ENCODE measurements at regions not wholly inside any gene's neighbourhood (a gene's known extent, or its start where the extent isn't known, plus 50 kb on each side); places are given as distances from the start of the nearest gene placed in this dataset.

DNA sequence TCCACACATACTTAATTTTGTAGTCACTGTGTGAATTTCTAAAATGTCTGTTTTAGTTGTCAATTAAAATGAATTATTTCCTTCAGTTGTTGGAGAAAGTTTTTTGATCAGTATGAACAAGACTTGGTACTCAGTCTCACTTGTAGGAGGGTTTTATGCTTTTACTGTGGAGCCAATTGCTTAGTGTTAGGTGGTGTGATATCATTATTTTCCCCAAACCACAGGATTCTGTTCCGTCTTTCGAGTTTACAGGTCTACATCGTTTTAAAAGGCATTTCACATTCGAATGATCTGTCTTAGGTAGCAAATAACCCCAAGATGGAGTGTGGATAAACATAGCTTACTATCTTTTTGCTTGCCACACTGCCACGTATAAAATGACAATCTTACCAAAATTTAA, 803.1 kb downstream of the SATB2 start:
- DNase-seq (ENCODE audit: low read depth in 4 of 6, low spot score in 6 of 6): peak in 1 of 6 donors; percentile 39
- H3K4me3 ChIP-seq (ENCODE audit: low read depth, low read length): no peak overlapping the region
- no peaks in the 10 kb centered on the region for H3K27me3 ChIP-seq (ENCODE audit: control insufficient read depth, insufficient read depth, low read length)
- no peaks in the 10 kb centered on the region for H3K4me1 ChIP-seq (ENCODE audit: control insufficient read depth, insufficient read depth, low read length)
- H3K27ac ChIP-seq (ENCODE audit: low read depth, low read length): no peak overlapping the region
- no peaks in the 10 kb centered on the region for H3K36me3 ChIP-seq (ENCODE audit: control insufficient read depth, insufficient read depth, low read length)
- no CpG with 5 or more reads among the region's 5 CpGs for WGBS (ENCODE audit: insufficient coverage)
- no peaks in the 10 kb centered on the region for H3K9me3 ChIP-seq (ENCODE audit: control insufficient read depth, insufficient read depth, low read length)

DNA sequence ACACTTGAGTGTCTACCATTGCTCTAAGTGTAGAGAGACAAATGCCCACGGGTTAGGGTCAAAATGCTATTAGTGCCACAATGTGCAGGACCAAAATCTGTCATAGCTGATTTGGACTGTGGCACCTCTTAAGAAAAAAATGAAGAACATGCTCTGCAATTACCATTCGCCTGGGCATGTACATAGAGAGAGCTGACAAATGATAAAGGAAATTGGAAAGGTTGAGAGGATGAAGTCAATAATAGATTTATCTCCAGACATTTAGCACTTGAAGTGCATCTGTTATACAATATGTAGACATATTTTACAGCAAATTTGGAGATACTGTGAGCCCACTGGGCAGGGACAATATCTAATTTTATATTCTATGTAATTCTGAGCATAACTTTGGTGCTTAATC, 804.4 kb downstream of the SATB2 start:
- no peak overlapping the region for H3K27ac ChIP-seq (ENCODE audit: low read depth, low read length)
- H3K4me3 ChIP-seq (ENCODE audit: low read depth, low read length): no peak overlapping the region
- no peaks in the 10 kb centered on the region for H3K4me1 ChIP-seq (ENCODE audit: control insufficient read depth, insufficient read depth, low read length)
- WGBS (ENCODE audit: insufficient coverage): 60% methylated on average over 1 of the region's 2 CpGs
- no peaks in the 10 kb centered on the region for H3K9me3 ChIP-seq (ENCODE audit: control insufficient read depth, insufficient read depth, low read length)
- no peaks in the 10 kb centered on the region for H3K36me3 ChIP-seq (ENCODE audit: control insufficient read depth, insufficient read depth, low read length)
- H3K27me3 ChIP-seq (ENCODE audit: control insufficient read depth, insufficient read depth, low read length): no peaks in the 10 kb centered on the region
- DNase-seq (ENCODE audit: low read depth in 4 of 6, low spot score in 6 of 6): peak in 1 of 6 donors; percentile 67

DNA sequence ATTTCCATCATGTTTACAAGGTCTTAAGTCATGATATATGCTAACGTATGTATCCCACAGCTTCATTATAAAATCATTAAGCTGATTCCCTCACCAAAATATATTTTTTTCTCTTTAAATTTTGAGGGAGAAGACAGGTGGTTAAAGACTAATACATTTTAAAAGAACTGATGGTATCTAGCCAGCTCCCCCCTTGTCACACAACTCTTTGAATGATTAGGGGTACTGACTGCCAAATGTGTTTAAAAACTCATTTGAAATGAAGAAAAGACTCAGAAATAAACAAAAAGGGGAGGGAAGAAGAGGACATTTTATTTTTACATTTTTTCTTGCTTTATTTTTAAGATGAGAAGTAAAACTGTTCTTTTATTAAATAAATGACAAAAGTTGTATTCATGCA, 805.3 kb downstream of the SATB2 start:
- WGBS (ENCODE audit: insufficient coverage): no CpG with 5 or more reads among the region's 1 CpG

DNA sequence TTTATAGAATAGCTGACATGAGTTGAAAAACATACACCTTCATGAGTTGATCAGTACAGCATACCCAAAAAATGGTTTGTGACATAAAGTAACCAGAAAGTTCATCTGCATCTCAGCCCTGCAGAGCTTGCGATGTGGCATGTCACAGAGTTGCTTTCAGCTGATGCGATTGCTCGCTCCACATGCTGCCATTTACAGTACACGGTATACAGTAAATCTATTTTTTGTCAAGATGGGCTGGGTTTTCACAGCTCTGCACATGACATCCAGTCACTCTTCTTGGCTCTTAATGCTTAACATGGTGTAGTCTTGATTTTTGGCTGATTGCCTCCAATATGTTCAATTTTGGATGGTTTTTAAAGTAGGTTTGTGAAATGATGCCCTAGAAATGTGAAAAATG, 811.9 kb downstream of the SATB2 start:
- no peak overlapping the region for H3K4me3 ChIP-seq (ENCODE audit: low read depth, low read length)
- H3K36me3 ChIP-seq (ENCODE audit: control insufficient read depth, insufficient read depth, low read length): no peaks in the 10 kb centered on the region
- no peaks in the 10 kb centered on the region for H3K4me1 ChIP-seq (ENCODE audit: control insufficient read depth, insufficient read depth, low read length)
- DNase-seq (ENCODE audit: low read depth in 4 of 6, low spot score in 6 of 6): peak in 1 of 6 donors; percentile 55
- WGBS (ENCODE audit: insufficient coverage): 100% methylated on average over 2 of the region's 4 CpGs
- no peak overlapping the region for H3K27ac ChIP-seq (ENCODE audit: low read depth, low read length)
- no peaks in the 10 kb centered on the region for H3K9me3 ChIP-seq (ENCODE audit: control insufficient read depth, insufficient read depth, low read length)
- H3K27me3 ChIP-seq (ENCODE audit: control insufficient read depth, insufficient read depth, low read length): no peaks in the 10 kb centered on the region

More for the DNA sequence above, 805.3 kb downstream of the SATB2 start:
- H3K4me3 ChIP-seq (ENCODE audit: low read depth, low read length): no peak overlapping the region
- peak in 1 of 6 donors; percentile 75 for DNase-seq (ENCODE audit: low read depth in 4 of 6, low spot score in 6 of 6)
- no peaks in the 10 kb centered on the region for H3K9me3 ChIP-seq (ENCODE audit: control insufficient read depth, insufficient read depth, low read length)
- no peaks in the 10 kb centered on the region for H3K36me3 ChIP-seq (ENCODE audit: control insufficient read depth, insufficient read depth, low read length)
- no peaks in the 10 kb centered on the region for H3K4me1 ChIP-seq (ENCODE audit: control insufficient read depth, insufficient read depth, low read length)
- H3K27ac ChIP-seq (ENCODE audit: low read depth, low read length): no peak overlapping the region
- H3K27me3 ChIP-seq (ENCODE audit: control insufficient read depth, insufficient read depth, low read length): no peaks in the 10 kb centered on the region

DNA sequence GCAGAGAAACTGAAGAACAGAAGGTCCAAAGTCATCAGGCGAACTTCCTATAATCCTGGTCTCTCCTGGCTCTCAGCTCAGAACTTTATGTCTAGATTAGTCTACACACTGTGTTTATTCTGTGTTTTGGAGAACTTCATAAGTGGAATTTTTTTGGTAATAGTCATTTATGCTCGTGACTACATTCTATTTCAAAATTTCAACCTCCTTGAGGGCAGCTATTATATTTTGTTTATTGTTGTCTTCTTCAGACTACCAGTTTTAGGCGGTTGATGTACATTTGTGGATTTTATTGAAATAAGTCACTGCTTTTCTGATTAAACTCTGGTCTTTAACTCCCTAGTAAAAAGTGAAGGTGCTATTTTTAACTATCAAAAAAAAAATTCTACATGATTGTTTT, 816.6 kb downstream of the SATB2 start:
- no peak overlapping the region for H3K27ac ChIP-seq (ENCODE audit: low read depth, low read length)
- no peaks in the 10 kb centered on the region for H3K4me1 ChIP-seq (ENCODE audit: control insufficient read depth, insufficient read depth, low read length)
- no peak overlapping the region for H3K4me3 ChIP-seq (ENCODE audit: low read depth, low read length)
- no peaks in the 10 kb centered on the region for H3K27me3 ChIP-seq (ENCODE audit: control insufficient read depth, insufficient read depth, low read length)
- H3K9me3 ChIP-seq (ENCODE audit: control insufficient read depth, insufficient read depth, low read length): no peaks in the 10 kb centered on the region
- no CpG with 5 or more reads among the region's 3 CpGs for WGBS (ENCODE audit: insufficient coverage)
- no peak for DNase-seq (ENCODE audit: low read depth in 4 of 6, low spot score in 6 of 6)
- H3K36me3 ChIP-seq (ENCODE audit: control insufficient read depth, insufficient read depth, low read length): no peaks in the 10 kb centered on the region

DNA sequence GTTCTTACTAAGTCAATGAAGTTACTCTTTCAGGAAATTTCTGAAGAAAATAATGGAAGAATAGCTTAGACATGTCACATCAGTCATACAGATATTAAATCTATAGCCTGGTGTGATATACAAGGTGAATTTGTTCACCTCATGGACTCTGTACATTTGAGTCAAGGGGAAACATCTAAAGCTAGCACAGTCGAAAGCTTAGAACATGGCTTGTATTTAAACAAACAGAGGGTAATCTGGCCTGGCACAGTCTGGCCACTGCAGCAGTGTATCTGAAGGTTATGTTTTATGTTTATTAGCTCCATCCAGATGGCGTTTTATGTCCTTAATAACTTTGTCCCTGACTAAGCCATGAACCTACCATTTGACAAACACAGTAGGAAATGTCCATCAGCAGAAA, 817.3 kb downstream of the SATB2 start:
- Histone ChIP-seq H3K4me3 (ENCODE audit: low read depth, low read length) (no peak overlapping the region), H3K27me3 (ENCODE audit: control insufficient read depth, insufficient read depth, low read length) (no peaks in the 10 kb centered on the region), H3K36me3 (ENCODE audit: control insufficient read depth, insufficient read depth, low read length) (no peaks in the 10 kb centered on the region), H3K4me1 (ENCODE audit: control insufficient read depth, insufficient read depth, low read length) (no peaks in the 10 kb centered on the region), H3K9me3 (ENCODE audit: control insufficient read depth, insufficient read depth, low read length) (no peaks in the 10 kb centered on the region), H3K27ac (ENCODE audit: low read depth, low read length) (no peak overlapping the region)
- no CpG with 5 or more reads among the region's 2 CpGs for WGBS (ENCODE audit: insufficient coverage)
- no peak for DNase-seq (ENCODE audit: low read depth in 4 of 6, low spot score in 6 of 6)

DNA sequence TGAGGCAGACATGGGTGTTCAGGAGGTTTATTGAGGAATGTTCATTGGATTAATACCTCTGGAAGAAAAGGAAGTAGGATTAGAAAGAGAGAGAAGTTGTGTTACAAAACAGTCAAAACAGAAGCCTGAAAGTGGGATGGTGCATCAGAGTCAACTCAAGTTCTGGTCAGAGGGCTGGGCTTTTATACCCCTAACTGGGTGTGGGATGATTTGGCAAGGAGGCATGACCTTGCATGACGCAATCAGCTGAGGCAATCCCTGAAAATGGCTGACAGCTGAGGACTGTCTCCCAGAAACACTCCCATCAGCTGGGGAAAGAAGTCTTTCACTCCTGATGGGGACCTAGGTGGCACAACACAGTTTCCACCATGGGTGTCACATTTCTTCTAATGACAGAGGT, 818.2 kb downstream of the SATB2 start:
- no peaks in the 10 kb centered on the region for H3K4me1 ChIP-seq (ENCODE audit: control insufficient read depth, insufficient read depth, low read length)
- no CpG with 5 or more reads among the region's 1 CpG for WGBS (ENCODE audit: insufficient coverage)
- no peak for DNase-seq (ENCODE audit: low read depth in 4 of 6, low spot score in 6 of 6)
- H3K27me3 ChIP-seq (ENCODE audit: control insufficient read depth, insufficient read depth, low read length): no peaks in the 10 kb centered on the region
- H3K9me3 ChIP-seq (ENCODE audit: control insufficient read depth, insufficient read depth, low read length): no peaks in the 10 kb centered on the region
- H3K36me3 ChIP-seq (ENCODE audit: control insufficient read depth, insufficient read depth, low read length): no peaks in the 10 kb centered on the region
- no peak overlapping the region for H3K4me3 ChIP-seq (ENCODE audit: low read depth, low read length)
- no peak overlapping the region for H3K27ac ChIP-seq (ENCODE audit: low read depth, low read length)

DNA sequence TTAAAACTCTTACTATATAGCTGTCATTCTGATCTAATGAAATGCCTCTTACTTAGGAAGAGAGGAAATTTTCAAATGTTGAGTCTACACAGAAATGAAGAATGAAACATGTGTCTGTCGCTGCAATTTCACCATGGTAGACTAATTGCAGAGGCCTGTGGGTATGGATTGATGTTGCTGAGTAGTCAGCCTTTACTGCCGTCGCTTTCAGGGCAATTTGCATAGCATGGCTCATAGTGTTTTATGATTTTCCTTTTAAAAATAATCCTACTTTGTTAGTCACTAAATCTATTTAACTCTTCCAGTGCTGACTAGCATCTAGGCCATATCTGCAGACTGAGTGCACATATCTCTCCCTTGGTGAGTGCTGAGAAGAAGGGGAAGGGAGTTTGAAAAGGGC, 819.2 kb downstream of the SATB2 start:
- H3K27ac ChIP-seq (ENCODE audit: low read depth, low read length): no peak overlapping the region
- no CpG with 5 or more reads among the region's 3 CpGs for WGBS (ENCODE audit: insufficient coverage)

DNA sequence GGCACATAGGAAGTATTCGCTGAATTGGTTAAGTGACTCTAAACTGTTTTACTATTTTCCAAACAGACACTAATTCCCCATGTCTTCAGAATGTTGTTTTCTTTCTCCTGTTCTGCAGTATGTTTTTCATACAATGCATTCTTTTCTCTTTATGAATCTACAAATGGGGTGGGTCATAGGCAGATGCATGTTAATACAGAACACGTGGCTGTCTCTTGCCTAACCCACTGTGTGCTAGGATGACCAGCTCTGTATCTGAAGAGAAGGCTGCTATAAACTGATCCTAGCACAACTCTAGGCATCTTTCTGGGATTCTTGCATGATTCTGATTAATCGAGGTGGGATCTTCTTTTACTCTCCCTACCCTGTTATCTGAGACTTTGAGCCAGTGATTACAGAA, 826.0 kb downstream of the PLCL1 start:
- H3K27me3 ChIP-seq (ENCODE audit: control insufficient read depth, insufficient read depth, low read length): no peaks in the 10 kb centered on the region
- H3K36me3 ChIP-seq (ENCODE audit: control insufficient read depth, insufficient read depth, low read length): no peaks in the 10 kb centered on the region
- no peak for DNase-seq (ENCODE audit: low read depth in 4 of 6, low spot score in 6 of 6)
- H3K9me3 ChIP-seq (ENCODE audit: control insufficient read depth, insufficient read depth, low read length): no peaks in the 10 kb centered on the region
- H3K4me3 ChIP-seq (ENCODE audit: low read depth, low read length): no peak overlapping the region
- WGBS (ENCODE audit: insufficient coverage): 83% methylated on average over 1 of the region's 3 CpGs
- H3K27ac ChIP-seq (ENCODE audit: low read depth, low read length): no peak overlapping the region
- peaks cover 6% of the 10 kb centered on the region for H3K4me1 ChIP-seq (ENCODE audit: control insufficient read depth, insufficient read depth, low read length)

More for the DNA sequence above, 819.2 kb downstream of the SATB2 start:
- no peaks in the 10 kb centered on the region for H3K36me3 ChIP-seq (ENCODE audit: control insufficient read depth, insufficient read depth, low read length)
- no peak overlapping the region for H3K4me3 ChIP-seq (ENCODE audit: low read depth, low read length)
- H3K27me3 ChIP-seq (ENCODE audit: control insufficient read depth, insufficient read depth, low read length): no peaks in the 10 kb centered on the region
- no peaks in the 10 kb centered on the region for H3K9me3 ChIP-seq (ENCODE audit: control insufficient read depth, insufficient read depth, low read length)
- H3K4me1 ChIP-seq (ENCODE audit: control insufficient read depth, insufficient read depth, low read length): peaks cover 6% of the 10 kb centered on the region
- peak in 1 of 6 donors; percentile 66 for DNase-seq (ENCODE audit: low read depth in 4 of 6, low spot score in 6 of 6)

DNA sequence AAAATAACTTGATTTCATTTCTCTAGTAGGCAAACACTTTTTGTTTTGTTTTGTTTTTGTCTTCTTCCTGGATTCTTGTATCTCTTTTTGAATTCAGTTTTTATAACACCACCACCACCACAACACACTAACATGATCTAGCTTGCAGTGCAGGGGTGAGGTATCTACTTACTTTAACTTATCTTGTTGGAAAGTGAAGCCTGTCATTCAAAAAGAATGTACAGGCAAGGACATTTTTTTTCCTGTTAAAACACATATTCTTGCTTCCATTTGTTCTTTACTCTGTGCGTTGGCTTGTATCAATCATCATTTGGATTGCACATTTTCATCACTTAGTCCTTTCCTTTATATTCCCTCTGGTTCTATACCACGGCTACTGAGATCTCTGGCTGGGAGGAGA, 824.2 kb downstream of the PLCL1 start:
- DNase-seq (ENCODE audit: low read depth in 4 of 6, low spot score in 6 of 6): no peak
- H3K9me3 ChIP-seq (ENCODE audit: control insufficient read depth, insufficient read depth, low read length): no peaks in the 10 kb centered on the region
- no peak overlapping the region for H3K27ac ChIP-seq (ENCODE audit: low read depth, low read length)
- no peaks in the 10 kb centered on the region for H3K36me3 ChIP-seq (ENCODE audit: control insufficient read depth, insufficient read depth, low read length)
- no peaks in the 10 kb centered on the region for H3K4me1 ChIP-seq (ENCODE audit: control insufficient read depth, insufficient read depth, low read length)
- no peak overlapping the region for H3K4me3 ChIP-seq (ENCODE audit: low read depth, low read length)
- H3K27me3 ChIP-seq (ENCODE audit: control insufficient read depth, insufficient read depth, low read length): no peaks in the 10 kb centered on the region
- no CpG with 5 or more reads among the region's 2 CpGs for WGBS (ENCODE audit: insufficient coverage)

Measured in spinal cord (tissue), 9 donors.